M059J (cell line): ENCODE measurements at regions not wholly inside any gene's neighbourhood (a gene's known extent, or its start where the extent isn't known, plus 50 kb on each side); places are given as distances from the start of the nearest gene placed in this dataset.
"Not testable (repeated sequence)": the region's sequence is repeated elsewhere in the genome, so short reads cannot be mapped to it uniquely, and the experiment has no call there.

ENCODE experiments used
- DNase-seq: peaks from one replicate; pipeline ENCODE4 v3.0.0-alpha.2; 2012; ENCODE audit warnings: low read depth

GRCh38 chr12:93979189-93979588 is 169.2 kb upstream of the PLXNC1 start:
- DNase-seq, result no peak

GRCh38 chr12:93980711-93981110 is 167.7 kb upstream of the PLXNC1 start:
- no peak for DNase-seq

GRCh38 chr12:93981411-93981810 is 167.0 kb upstream of the PLXNC1 start:
- no peak for DNase-seq

- peak; percentile 91 for DNase-seq
Measured at GRCh38 chr12:93982771-93983315, 165.5 kb upstream of the PLXNC1 start.

GRCh38 chr12:93984005-93984404 is 164.4 kb upstream of the PLXNC1 start:
- no peak for DNase-seq

GRCh38 chr12:93989949-93990348 is 158.4 kb upstream of the PLXNC1 start:
- no peak for DNase-seq

- DNase-seq, result peak; percentile 76
Measured at GRCh38 chr12:93990832-93991803, 157.3 kb upstream of the PLXNC1 start.

GRCh38 chr12:93991829-93992461 is 156.4 kb upstream of the PLXNC1 start:
- no peak for DNase-seq

GRCh38 chr12:93994721-93995120 is 153.7 kb upstream of the PLXNC1 start:
- no peak for DNase-seq

GRCh38 chr12:93996321-93996720 is 152.1 kb upstream of the PLXNC1 start:
- DNase-seq, result no peak

- DNase-seq, result no peak
Measured at GRCh38 chr12:94001691-94002090, 146.7 kb upstream of the PLXNC1 start.

GRCh38 chr12:94002925-94003324 is 145.5 kb upstream of the PLXNC1 start:
- not testable (repeated sequence) for DNase-seq

- not testable (repeated sequence) for DNase-seq
Measured at GRCh38 chr12:94007833-94008232, 140.5 kb upstream of the PLXNC1 start.

- DNase-seq, result no peak
Measured at GRCh38 chr12:94010307-94010706, 138.1 kb upstream of the PLXNC1 start.

GRCh38 chr12:94012071-94012470 is 136.3 kb upstream of the PLXNC1 start:
- no peak for DNase-seq

- peak; percentile 18 for DNase-seq
Measured at GRCh38 chr12:94012590-94012989, 135.8 kb upstream of the PLXNC1 start.

GRCh38 chr12:94017247-94017646 is 131.1 kb upstream of the PLXNC1 start:
- not testable (repeated sequence) for DNase-seq

GRCh38 chr12:94020335-94020734 is 128.0 kb upstream of the PLXNC1 start:
- DNase-seq, result no peak

GRCh38 chr12:94023879-94024278 is 124.5 kb upstream of the PLXNC1 start:
- DNase-seq, result no peak

GRCh38 chr12:94025068-94025467 is 123.3 kb upstream of the PLXNC1 start:
- DNase-seq, result no peak

- DNase-seq, result no peak
Measured at GRCh38 chr12:94025756-94026155, 122.6 kb upstream of the PLXNC1 start.

GRCh38 chr12:94026596-94026995 is 121.8 kb upstream of the PLXNC1 start:
- DNase-seq, result no peak

GRCh38 chr12:94027561-94027960 is 120.8 kb upstream of the PLXNC1 start:
- no peak for DNase-seq
